Panc1 (cell line): ENCODE measurements at regions not wholly inside any gene's neighbourhood (a gene's known extent, or its start where the extent isn't known, plus 50 kb on each side); places are given as distances from the start of the nearest gene placed in this dataset.

Experiments used
- POLR2AphosphoS5 ChIP-seq: IDR thresholded peaks from 2 replicates; pipeline ENCODE4 v1.6.1; 2012; ENCODE audit warnings: mild to moderate bottlenecking, low read depth, low read length, moderate library complexity
- REST ChIP-seq, 2 experiments: IDR thresholded peaks; 2 replicates each; pipeline ENCODE4 v1.6.1; 2011 to 2012; ENCODE audit warnings: low read depth in 2 of 2, control low read depth in 1 of 2, low read length in 1 of 2, mild to moderate bottlenecking in 1 of 2, moderate library complexity in 1 of 2; ENCODE audit not compliant: insufficient read depth in 1 of 2
- SIN3A ChIP-seq: IDR thresholded peaks from 2 replicates; pipeline ENCODE4 v1.6.1; 2012; ENCODE audit warnings: low read depth, mild to moderate bottlenecking, low read length, moderate library complexity, borderline replicate concordance; ENCODE audit not compliant: insufficient read depth
- TF ChIP-seq, protein P1 (sequence below): fragments of 450-650 bp; IDR thresholded peaks from 2 replicates; pipeline ENCODE4 v1.5.1; 2017; ENCODE audit warnings: mild to moderate bottlenecking

- TF ChIP-seq SIN3A (no peak), POLR2AphosphoS5 (no peak), REST (IDR thresholded peaks at IDR 0.05; ENCODE audit: insufficient read depth in 1 of 2, low read depth in 2 of 2, low read length in 1 of 2) (no peak)
- TF ChIP-seq, protein P1, sequence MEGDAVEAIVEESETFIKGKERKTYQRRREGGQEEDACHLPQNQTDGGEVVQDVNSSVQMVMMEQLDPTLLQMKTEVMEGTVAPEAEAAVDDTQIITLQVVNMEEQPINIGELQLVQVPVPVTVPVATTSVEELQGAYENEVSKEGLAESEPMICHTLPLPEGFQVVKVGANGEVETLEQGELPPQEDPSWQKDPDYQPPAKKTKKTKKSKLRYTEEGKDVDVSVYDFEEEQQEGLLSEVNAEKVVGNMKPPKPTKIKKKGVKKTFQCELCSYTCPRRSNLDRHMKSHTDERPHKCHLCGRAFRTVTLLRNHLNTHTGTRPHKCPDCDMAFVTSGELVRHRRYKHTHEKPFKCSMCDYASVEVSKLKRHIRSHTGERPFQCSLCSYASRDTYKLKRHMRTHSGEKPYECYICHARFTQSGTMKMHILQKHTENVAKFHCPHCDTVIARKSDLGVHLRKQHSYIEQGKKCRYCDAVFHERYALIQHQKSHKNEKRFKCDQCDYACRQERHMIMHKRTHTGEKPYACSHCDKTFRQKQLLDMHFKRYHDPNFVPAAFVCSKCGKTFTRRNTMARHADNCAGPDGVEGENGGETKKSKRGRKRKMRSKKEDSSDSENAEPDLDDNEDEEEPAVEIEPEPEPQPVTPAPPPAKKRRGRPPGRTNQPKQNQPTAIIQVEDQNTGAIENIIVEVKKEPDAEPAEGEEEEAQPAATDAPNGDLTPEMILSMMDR: no peak
Observed at GRCh38 chr5:5756762-5757161, 334.3 kb downstream of the ICE1 start.
